ENCODE measurements at regions not wholly inside any gene's neighbourhood (a gene's known extent, or its start where the extent isn't known, plus 50 kb on each side); places are given as distances from the start of the nearest gene placed in this dataset.

DNA sequence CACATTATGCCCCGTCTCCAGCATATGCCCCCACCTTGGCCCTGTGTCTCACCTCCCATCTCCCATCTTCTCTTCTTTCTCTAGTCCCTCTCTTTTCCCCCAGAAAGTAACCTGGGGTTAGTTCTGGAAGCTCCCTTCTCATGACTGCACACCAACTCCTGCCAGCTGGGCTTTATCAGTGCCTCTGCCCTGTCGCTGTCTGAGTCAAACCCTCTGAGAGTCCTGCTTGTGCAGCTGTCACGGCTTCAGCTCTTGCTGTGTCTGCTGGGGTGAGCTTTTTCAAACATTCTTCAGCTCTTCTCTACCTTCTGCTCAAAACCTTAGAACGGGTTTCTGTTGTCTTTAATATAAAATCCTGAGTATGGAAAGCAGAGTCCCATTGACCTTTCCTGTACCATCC is 304.5 kb upstream of the B3GAT1 start:
- TF ChIP-seq, protein P1, sequence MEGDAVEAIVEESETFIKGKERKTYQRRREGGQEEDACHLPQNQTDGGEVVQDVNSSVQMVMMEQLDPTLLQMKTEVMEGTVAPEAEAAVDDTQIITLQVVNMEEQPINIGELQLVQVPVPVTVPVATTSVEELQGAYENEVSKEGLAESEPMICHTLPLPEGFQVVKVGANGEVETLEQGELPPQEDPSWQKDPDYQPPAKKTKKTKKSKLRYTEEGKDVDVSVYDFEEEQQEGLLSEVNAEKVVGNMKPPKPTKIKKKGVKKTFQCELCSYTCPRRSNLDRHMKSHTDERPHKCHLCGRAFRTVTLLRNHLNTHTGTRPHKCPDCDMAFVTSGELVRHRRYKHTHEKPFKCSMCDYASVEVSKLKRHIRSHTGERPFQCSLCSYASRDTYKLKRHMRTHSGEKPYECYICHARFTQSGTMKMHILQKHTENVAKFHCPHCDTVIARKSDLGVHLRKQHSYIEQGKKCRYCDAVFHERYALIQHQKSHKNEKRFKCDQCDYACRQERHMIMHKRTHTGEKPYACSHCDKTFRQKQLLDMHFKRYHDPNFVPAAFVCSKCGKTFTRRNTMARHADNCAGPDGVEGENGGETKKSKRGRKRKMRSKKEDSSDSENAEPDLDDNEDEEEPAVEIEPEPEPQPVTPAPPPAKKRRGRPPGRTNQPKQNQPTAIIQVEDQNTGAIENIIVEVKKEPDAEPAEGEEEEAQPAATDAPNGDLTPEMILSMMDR (IDR thresholded peaks at IDR 0.05; ENCODE audit: insufficient read depth, low read depth, low read length): no peak
- TF ChIP-seq EZH2 (IDR thresholded peaks at IDR 0.05; ENCODE audit: insufficient read depth, low read length): no peak

All from astrocyte (in vitro differentiated cells and primary cell).